GM18502 (cell line): ENCODE measurements at regions not wholly inside any gene's neighbourhood (a gene's known extent, or its start where the extent isn't known, plus 50 kb on each side); places are given as distances from the start of the nearest gene placed in this dataset.

Source experiments
- ATAC-seq: cut with Tn5 transposase; IDR thresholded peaks from one replicate; pipeline ENCODE4 v1.9.1; 2021; ENCODE audit warnings: mild to moderate bottlenecking; ENCODE audit not compliant: unreplicated experiment, poor library complexity

DNA sequence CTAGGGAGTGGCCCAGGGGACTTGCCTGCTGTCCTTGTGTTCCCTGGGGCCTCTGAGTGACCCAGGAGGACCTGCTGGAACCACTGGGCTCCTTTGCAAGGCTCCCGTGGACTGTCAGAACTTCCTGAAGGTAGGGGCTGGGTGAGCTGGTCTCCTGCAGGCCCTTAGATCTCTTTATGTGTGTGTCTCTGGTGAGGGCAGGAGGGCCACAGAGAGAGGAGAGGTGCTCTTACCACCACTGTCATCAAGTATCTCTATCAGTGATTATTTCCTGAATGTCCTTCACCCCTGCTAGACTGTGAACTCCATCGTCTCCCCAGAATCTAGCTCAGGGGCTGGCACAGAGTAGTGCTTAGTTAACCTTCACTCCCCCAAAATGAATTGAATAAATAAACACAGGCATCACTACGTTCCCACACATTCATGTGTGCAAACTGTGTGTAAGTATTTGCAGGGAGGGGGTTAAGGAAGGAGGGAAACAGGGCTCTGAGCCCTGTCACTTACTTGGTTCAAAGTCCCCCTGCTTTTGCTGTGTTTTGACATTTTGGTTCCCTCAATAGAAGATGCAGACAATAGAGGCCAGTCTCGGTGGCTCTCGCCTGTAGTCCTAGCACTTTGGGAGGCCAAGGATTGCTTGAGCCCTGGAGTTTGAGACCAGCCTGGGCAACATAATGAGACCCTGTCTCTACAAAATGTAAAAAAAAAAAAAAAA is 100.8 kb upstream of the HAAO start:
- no peak for ATAC-seq

GRCh38 chr2:42890791-42891355 is 98.5 kb upstream of the HAAO start:
- ATAC-seq, result no peak

- ATAC-seq, result no peak
These were observed 96.2 kb upstream of the HAAO start for GRCh38 chr2:42888321-42889245.

DNA sequence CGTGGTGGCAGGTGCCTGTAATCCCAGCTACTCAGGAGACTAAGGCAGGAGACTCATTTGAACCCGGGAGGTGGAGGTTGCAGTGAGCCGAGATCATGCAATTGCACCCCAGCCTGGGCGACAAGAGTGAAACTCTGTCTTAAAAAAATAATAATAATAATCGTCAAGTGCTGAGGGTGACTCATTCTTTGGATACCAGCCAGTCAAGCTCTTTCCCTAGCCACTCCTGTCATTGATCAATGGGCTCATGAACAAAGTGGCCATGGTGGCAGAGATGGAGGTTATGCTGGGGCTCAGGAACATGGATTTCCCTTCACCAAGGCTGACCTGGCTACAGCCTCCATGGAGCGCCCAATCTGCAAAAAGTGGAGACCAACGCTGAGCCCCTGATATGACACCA is 94.5 kb upstream of the HAAO start:
- no peak for ATAC-seq

DNA sequence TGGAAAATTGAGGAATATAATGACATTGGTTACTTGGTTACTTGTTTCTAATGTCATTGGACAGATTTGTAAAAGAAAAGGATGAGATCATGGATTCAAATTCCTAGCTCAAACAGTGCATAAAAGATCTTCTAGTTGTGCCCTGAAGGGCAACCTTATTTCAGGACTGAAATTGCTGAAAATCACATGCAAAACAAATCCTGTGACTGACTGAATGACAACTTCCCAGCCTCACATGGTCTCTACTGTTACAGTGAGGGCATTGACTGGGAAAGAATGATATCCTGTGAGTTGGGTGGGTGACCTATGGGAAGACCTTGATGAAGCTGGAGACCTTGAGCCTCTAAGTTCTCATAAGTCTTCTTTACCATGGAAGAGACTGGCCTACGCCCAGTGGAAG is 90.4 kb upstream of the HAAO start:
- no peak for ATAC-seq

DNA sequence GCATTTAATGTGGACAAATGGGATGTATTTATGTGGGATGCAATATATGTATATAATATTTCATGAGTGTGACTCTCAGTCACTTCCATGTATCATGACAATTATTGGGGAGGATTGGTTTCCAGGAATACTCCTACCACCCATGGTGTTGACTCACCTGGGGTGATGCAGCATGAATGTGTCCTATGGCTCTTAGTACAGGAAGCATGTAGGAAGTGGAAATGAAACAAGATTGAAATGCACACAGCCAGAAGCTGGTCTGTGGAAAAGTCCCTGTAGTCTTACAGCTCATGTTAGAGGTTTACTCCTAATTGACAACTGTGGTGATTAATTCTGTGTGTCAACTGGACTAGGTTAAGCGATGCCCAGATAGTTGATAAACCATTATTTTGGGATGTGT is 89.3 kb upstream of the HAAO start:
- ATAC-seq, result no peak

DNA sequence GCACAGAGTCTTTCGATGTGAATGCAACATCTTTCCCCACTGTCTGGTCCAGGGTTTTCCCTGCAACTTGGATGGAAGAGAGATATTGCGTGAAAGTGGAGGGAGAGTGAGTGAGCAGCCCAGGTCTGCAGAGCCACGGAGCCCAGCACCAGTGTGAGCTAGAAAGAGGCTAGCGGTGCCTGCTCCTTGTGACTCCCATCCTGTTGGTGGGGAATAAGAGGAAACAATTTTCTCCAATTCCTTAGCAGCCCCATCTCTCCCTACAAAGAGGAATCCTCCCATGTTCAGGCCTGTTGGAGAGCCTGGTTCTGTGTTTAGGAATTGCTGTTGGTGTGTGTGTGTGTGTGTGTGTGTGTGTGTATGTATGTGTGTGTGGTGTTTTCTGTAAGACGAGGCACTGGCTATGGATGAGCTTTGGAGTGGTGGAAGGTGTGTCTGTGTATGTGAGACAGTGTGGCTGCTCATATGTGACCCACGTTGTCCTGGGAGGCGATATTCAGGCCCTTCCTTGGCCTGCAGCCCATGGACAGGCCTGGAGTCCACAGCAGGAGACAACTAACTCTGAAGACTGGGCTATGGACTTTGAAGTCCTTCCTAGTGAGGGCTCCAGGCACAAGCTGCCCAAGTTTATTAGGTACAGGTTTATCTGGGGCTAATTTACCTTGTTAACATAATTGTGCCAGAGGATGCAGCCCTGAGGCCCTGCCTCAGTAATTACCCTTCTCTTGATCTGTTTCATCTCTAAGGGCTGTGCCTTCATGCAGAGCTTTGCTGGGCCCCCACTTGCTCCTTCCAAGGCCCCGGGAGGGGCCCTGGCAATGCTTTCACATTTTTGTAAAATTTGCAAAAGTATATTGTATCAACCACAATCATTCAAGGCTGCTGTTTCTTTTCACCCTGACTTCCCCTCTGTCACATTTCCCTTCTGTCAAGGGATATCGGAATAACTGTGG is 88.6 kb upstream of the HAAO start:
- ATAC-seq, result no peak

- no peak for ATAC-seq
These were observed 87.7 kb upstream of the HAAO start for GRCh38 chr2:42879913-42880737.

DNA sequence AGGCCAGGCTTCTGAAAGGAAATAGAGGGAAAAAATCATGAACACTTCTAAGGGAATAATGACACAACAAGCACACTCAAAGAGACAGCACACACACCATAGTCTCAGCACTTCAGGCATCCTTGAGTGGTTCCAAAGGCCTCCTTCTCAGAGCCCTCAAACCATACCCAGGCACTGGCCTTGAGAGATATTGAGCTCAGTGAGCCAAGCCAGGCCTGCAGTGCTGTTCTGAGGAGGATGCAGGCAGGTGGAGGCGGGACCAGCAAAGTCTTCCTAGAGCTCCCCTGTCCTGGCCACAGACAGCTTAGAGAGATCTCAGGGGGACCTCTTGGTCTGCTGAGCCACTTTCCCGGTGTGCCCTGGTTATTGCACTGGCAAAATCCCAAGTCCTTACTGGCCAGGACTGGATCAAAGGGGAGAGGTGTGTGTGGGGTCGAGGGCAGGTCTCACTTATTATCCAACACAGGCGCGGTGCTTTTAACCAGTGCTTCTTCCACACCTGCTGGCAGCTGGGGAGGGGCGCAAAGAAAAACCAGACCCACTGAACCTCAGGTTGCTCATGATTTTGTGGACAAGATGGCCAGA is 86.8 kb upstream of the HAAO start:
- ATAC-seq, result no peak

DNA sequence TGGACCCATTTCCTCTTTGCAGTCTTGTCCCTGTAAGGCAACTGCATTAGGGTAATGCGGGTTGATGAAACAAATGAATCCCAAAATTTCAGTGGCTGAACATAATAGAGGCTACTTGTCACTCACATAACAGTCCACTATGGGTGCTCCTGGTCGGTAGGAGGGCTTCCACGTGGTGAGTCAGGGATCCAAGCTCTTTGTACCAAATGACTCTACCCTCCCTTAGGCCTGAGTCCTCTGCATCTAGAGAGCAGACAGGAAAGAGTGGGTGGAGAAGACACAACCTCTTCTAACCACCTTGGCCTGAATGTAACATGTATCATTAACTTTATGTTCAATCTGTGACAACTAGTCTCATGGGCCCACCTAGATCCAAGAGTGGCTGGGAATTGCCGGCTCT is 86.2 kb upstream of the HAAO start:
- peak; percentile 69 for ATAC-seq

- ATAC-seq, result no peak
These were observed 85.6 kb upstream of the HAAO start for GRCh38 chr2:42877936-42878335.

GRCh38 chr2:42877511-42877910 is 85.1 kb upstream of the HAAO start:
- no peak for ATAC-seq

DNA sequence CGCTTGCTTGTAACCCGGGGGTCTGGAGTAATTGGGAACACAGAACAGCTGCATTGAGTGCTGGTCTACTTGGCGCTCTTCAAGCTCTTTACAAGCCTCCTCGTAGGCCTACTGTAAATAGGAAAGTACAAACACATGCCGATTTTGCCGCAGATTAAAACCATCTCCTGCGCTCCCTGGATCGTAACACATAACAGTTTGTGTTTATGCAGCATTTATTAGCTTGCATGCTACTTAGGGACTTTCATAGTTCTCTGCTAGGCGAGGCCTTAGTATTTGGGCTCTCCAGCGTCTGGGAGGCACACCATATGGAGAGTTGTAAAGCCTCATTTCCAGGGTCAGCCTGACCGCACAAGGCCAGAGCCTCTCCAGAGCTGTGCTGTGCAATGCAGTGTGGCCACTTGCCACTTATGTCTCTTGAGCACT is 84.0 kb upstream of the HAAO start:
- no peak for ATAC-seq

GRCh38 chr2:42875880-42876279 is 83.5 kb upstream of the HAAO start:
- no peak for ATAC-seq

- no peak for ATAC-seq
These were observed 82.8 kb upstream of the HAAO start for GRCh38 chr2:42874949-42875801.

GRCh38 chr2:42872721-42873120 is 80.3 kb upstream of the HAAO start:
- ATAC-seq, result no peak

DNA sequence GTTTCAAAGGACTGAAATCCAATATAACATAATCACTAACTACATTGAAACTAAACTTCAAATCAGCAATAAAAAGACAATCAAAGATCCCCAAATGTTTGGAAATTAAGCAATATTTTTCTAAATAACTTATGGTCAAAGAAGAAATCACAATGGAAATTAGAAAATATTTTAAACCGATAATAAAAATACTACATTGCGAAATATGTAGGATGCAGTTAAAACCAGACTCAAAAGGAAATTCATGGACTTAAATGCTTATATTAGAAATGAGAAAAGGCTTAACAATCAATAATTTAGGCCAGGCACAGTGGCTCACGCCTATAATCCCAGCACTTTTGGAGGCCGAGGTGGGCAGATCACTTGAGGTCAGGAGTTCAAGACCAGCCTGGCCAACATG is 79.0 kb upstream of the HAAO start:
- ATAC-seq, result no peak

- no peak for ATAC-seq
These were observed 76.5 kb upstream of the HAAO start for GRCh38 chr2:42868874-42869273.
